GM12891 (cell line): ENCODE measurements at regions not wholly inside any gene's neighbourhood (a gene's known extent, or its start where the extent isn't known, plus 50 kb on each side); places are given as distances from the start of the nearest gene placed in this dataset.

Experiments
- DNase-seq: peaks from one replicate; pipeline ENCODE4 v3.0.0; 2011; ENCODE audit warnings: low spot score; ENCODE audit not compliant: insufficient read length
- FAIRE-seq: peaks from 2 replicates; lab custom pipeline; 2011; peaks lifted over from hg19 to GRCh38; lab: Jason Lieb, UNC
- PAX5 ChIP-seq: IDR thresholded peaks from 2 replicates; pipeline ENCODE4 v1.6.1; 2011; ENCODE audit warnings: low read length, moderate library complexity, mild to moderate bottlenecking; ENCODE audit not compliant: insufficient read depth, severe bottlenecking
- POLR2A ChIP-seq: IDR thresholded peaks from 2 replicates; pipeline ENCODE4 v1.6.1; 2011; ENCODE audit warnings: low read depth, low read length, control low read depth
- POLR2AphosphoS5 ChIP-seq: IDR thresholded peaks from 2 replicates; pipeline ENCODE4 v1.6.1; 2011; ENCODE audit warnings: low read depth, low read length, control low read depth
- POU2F2 ChIP-seq: IDR thresholded peaks from 2 replicates; pipeline ENCODE4 v1.6.1; 2011; ENCODE audit warnings: low read depth, mild to moderate bottlenecking, control low read depth, low read length, moderate library complexity
- SPI1 ChIP-seq: IDR thresholded peaks from 2 replicates; pipeline ENCODE4 v1.6.1; 2011; ENCODE audit warnings: low read depth, low read length, control low read depth
- TAF1 ChIP-seq: IDR thresholded peaks from 2 replicates; pipeline ENCODE4 v1.6.1; 2011; ENCODE audit warnings: low read depth, low read length, control low read depth

- TF ChIP-seq POLR2AphosphoS5 (no peak), POLR2A (no peak), SPI1 (no peak), PAX5 (no peak), POU2F2 (no peak), TAF1 (no peak)
- no peak for FAIRE-seq
Observed at GRCh38 chr13:79675931-79676660, 195.1 kb downstream of the NDFIP2 start.

GRCh38 chr13:79674765-79675515, 194.0 kb downstream of the NDFIP2 start:
- no peak for DNase-seq
- TF ChIP-seq POLR2A (no peak), TAF1 (no peak), SPI1 (no peak), PAX5 (no peak), POLR2AphosphoS5 (no peak), POU2F2 (no peak)
- no peak for FAIRE-seq

More at GRCh38 chr13:79675931-79676660, 195.1 kb downstream of the NDFIP2 start:
- DNase-seq, result no peak

GRCh38 chr13:79673993-79674377, 193.0 kb downstream of the NDFIP2 start:
- TF ChIP-seq PAX5 (no peak), SPI1 (no peak), POLR2AphosphoS5 (no peak), POU2F2 (no peak), TAF1 (no peak), POLR2A (no peak)
- FAIRE-seq (no peak), DNase-seq (no peak)

GRCh38 chr13:79673310-79673992, 192.5 kb downstream of the NDFIP2 start:
- TF ChIP-seq POLR2A, result no peak
- no peak for FAIRE-seq

DNA sequence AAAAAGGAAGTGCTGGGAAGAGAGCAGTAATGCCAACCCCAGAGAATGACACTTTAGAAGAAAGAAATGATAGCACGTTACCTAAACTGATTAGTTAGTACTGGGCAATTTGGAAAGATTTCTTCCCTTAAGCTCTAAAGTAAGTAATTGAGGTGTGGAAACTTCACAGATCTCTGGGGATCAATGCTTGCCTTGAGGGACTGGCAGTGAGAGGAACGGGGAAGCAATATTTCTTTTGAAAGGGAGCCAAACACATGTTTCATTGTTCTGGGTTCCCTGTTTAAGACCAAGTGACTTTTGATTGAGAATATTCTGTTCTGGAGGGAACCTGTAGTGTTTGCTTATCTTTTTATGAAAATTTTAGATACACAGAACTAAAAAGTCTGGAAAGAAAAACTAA, 190.5 kb downstream of the NDFIP2 start:
- FAIRE-seq, result no peak
- no peak for TF ChIP-seq POLR2A
- TF ChIP-seq TAF1, result no peak
- no peak for TF ChIP-seq POU2F2
- no peak for TF ChIP-seq SPI1
- no peak for TF ChIP-seq POLR2AphosphoS5
- no peak for TF ChIP-seq PAX5
- no peak for DNase-seq

More at GRCh38 chr13:79673310-79673992, 192.5 kb downstream of the NDFIP2 start:
- DNase-seq, result no peak

DNA sequence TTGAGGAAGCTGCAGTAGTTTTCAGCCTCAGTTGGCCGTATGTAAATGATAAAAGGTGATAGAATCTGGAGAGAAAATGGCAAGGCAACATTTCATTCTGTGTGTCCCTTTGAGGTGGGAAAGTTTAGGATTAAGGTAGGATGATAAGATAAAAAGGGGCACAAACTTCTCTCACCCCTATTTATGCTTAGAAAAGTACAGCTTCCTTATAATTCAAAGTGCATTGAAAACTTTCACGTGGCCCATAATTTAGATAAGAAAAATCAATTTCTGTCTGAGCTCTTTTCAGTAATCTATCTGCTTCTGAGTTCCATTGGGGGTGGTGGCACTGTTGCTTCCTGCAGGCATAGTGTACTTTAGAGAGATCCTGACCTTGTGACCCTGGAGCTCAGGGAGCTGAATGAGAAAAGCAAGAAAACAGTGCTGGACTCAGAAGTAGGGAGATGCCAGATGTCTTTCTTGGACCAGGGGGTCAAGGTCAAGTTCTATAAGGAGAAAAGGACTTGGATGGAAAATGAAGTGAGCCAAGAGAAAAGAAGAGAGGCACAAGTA, 187.3 kb downstream of the NDFIP2 start:
- DNase-seq (no peak), FAIRE-seq (no peak)
- TF ChIP-seq POLR2AphosphoS5, result no peak
- TF ChIP-seq SPI1, result no peak
- no peak for TF ChIP-seq PAX5

DNA sequence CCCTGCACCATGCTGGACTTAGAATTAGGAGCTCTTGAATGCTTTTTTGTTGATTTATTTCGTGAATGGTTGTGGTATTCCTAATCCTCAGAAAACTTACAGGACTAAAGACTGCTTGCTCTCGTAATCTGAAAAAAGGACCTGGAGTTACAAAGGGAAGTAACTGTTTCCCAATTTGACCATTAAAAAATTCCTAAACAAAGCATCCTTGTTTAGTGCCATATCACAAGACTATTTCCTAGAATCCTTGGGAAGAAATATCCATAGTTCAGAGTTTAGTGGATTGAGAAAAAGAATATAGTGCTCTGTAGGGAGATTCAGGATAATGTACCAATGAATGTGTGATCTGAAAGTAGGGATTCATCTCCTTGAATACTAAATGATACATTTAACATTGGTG, 186.8 kb downstream of the NDFIP2 start:
- TF ChIP-seq POLR2AphosphoS5 (no peak), TAF1 (no peak), SPI1 (no peak), POU2F2 (no peak), PAX5 (no peak), POLR2A (no peak)
- no peak for FAIRE-seq

DNA sequence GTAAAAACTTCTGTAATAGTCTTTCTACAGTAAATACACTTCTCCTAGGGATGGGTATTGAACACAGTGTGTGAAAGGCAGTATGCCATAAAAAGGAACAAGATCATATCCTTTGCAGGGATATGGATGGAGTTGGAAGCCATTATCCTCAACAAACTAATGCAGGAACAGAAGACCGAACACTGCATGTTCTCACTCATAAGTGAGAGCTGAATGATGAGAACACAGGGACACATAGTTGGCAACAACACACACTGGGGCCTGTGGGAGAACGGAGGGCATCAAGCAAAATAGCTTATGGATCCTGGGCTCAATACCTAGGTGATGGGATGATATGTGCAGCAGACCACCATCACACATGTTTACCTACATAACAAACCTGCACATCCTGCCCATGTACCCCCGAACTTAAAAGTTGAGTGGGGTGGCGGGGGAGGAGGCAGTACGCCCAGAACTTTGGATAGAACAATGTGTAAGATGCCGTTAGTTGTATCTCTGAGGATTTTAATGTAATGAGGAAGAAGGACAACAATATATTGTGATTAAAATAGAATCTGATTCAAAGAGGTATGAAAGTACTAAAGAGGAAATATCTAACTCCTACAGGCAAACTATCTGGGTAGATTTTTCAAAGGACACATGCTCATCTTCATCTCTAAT, 183.2 kb downstream of the NDFIP2 start:
- TF ChIP-seq TAF1, result no peak
- TF ChIP-seq PAX5, result no peak
- no peak for TF ChIP-seq POLR2AphosphoS5
- no peak for TF ChIP-seq POLR2A
- TF ChIP-seq POU2F2, result no peak
- no peak for TF ChIP-seq SPI1
- FAIRE-seq (no peak), DNase-seq (no peak)

More for the DNA sequence above, 186.8 kb downstream of the NDFIP2 start:
- no peak for DNase-seq

- FAIRE-seq, result no peak
- no peak for DNase-seq
- no peak for TF ChIP-seq PAX5
- TF ChIP-seq TAF1, result no peak
- TF ChIP-seq SPI1, result no peak
- no peak for TF ChIP-seq POLR2A
- no peak for TF ChIP-seq POLR2AphosphoS5
- TF ChIP-seq POU2F2, result no peak
Observed at GRCh38 chr13:79663435-79663834, 182.5 kb downstream of the NDFIP2 start.
